ENCODE measurements at regions not wholly inside any gene's neighbourhood (a gene's known extent, or its start where the extent isn't known, plus 50 kb on each side); places are given as distances from the start of the nearest gene placed in this dataset.

GRCh38 chr4:159543831-159544230 lies 441.0 kb downstream of the RAPGEF2 start:
- Histone ChIP-seq H4K20me1 (ENCODE audit: control insufficient read depth, insufficient read depth) (no peaks in the 10 kb centered on the region), H3K4me2 (ENCODE audit: control insufficient read depth, insufficient read depth) (no peak overlapping the region), H3K79me2 (ENCODE audit: control insufficient read depth, insufficient read depth, low read length) (no peaks in the 10 kb centered on the region), H3K27ac (ENCODE audit: control insufficient read depth, insufficient read depth) (no peak overlapping the region), H3K4me3 (no peak overlapping the region), H3K27me3 (replicated peaks in 1 of 2; ENCODE audit: control insufficient read depth in 2 of 2, insufficient read depth in 2 of 2, low read length in 1 of 2) (no peaks in the 10 kb centered on the region), H2AFZ (ENCODE audit: control insufficient read depth, low read depth, low read length) (no peak overlapping the region), H3K9ac (ENCODE audit: control insufficient read depth, insufficient read depth, low read length) (no peak overlapping the region), H3K36me3 (ENCODE audit: control insufficient read depth in 2 of 2, insufficient read depth in 2 of 2, low read length in 1 of 2) (no peaks in the 10 kb centered on the region), H3K9me3 (replicated peaks; ENCODE audit: control insufficient read depth, insufficient read depth, low read length) (no peaks in the 10 kb centered on the region), H3K4me1 (ENCODE audit: control insufficient read depth, insufficient read depth, low read length) (no peaks in the 10 kb centered on the region)
- intact Hi-C loops (cut with micrococcal nuclease; ENCODE audit: unreplicated experiment) (no loop called here), in situ Hi-C loops (cut with MboI) (no loop called here)
- TF ChIP-seq ETV6 (conservative IDR thresholded peaks at IDR 0.05 in 1 of 2, IDR thresholded peaks at IDR 0.05 in 1 of 2; ENCODE audit: borderline replicate concordance in 1 of 2, low read depth in 1 of 2), result no peak
- TF ChIP-seq CTCF (IDR thresholded peaks at IDR 0.05 in 2 of 3, conservative IDR thresholded peaks at IDR 0.05 in 1 of 3; ENCODE audit: control insufficient read depth in 2 of 3, extremely low read depth in 1 of 3, insufficient read depth in 1 of 3, low read depth in 3 of 3, low read length in 3 of 3), result no peak
- no peak for TF ChIP-seq BCL11A (IDR thresholded peaks at IDR 0.05; ENCODE audit: low read depth, low read length)
- no peak for TF ChIP-seq ZNF217 (IDR thresholded peaks at IDR 0.05)
- no peak for TF ChIP-seq FOXK2 (IDR thresholded peaks at IDR 0.05)
- 30% methylated on average over 5 of the region's 5 CpGs for WGBS (ENCODE audit: insufficient coverage, insufficient replicate concordance, low lambda C conversion rate, missing lambda C conversion rate)
- no peak for DNase-seq (ENCODE audit: low read depth, low spot score)
- RAD21 ChIA-PET (ENCODE audit: unreplicated experiment), result no interaction called here
- FAIRE-seq, result no peak
- CTCF ChIA-PET, result interaction anchor here (0.7 to 1.2 kb wide), 2 partner anchors 134 to 1504 kb away, joined by 3 read pairs; no protein-coding TSS in a partner anchor
- SMC1A ChIA-PET (ENCODE audit: uncharacterized antibody, unreplicated experiment), result no interaction called here
- POLR2A ChIA-PET, result no interaction called here
- BruUV-seq (replicated peaks), result no TSS peak
- no peak for ATAC-seq

GRCh38 chr4:159545556-159545955 lies 442.7 kb downstream of the RAPGEF2 start:
- ChIA-PET SMC1A (ENCODE audit: uncharacterized antibody, unreplicated experiment) (no interaction called here), CTCF (no interaction called here), RAD21 (ENCODE audit: unreplicated experiment) (no interaction called here), POLR2A (no interaction called here)
- DNase-seq (ENCODE audit: low read depth, low spot score), result no peak
- no peak overlapping the region for H3K27ac ChIP-seq (ENCODE audit: control insufficient read depth, insufficient read depth)
- no peak overlapping the region for H3K4me2 ChIP-seq (ENCODE audit: control insufficient read depth, insufficient read depth)
- no peak overlapping the region for H3K4me3 ChIP-seq
- H3K9me3 ChIP-seq (replicated peaks; ENCODE audit: control insufficient read depth, insufficient read depth, low read length), result no peaks in the 10 kb centered on the region
- H3K79me2 ChIP-seq (ENCODE audit: control insufficient read depth, insufficient read depth, low read length), result no peaks in the 10 kb centered on the region
- WGBS (ENCODE audit: insufficient coverage, insufficient replicate concordance, low lambda C conversion rate, missing lambda C conversion rate), result 42% methylated on average over 2 of the region's 2 CpGs
- no peak overlapping the region for H2AFZ ChIP-seq (ENCODE audit: control insufficient read depth, low read depth, low read length)
- no peaks in the 10 kb centered on the region for H4K20me1 ChIP-seq (ENCODE audit: control insufficient read depth, insufficient read depth)
- peak; percentile 41 for ATAC-seq
- BruUV-seq (replicated peaks), result no TSS peak
- no peaks in the 10 kb centered on the region for H3K36me3 ChIP-seq (ENCODE audit: control insufficient read depth in 2 of 2, insufficient read depth in 2 of 2, low read length in 1 of 2)
- in situ Hi-C loops (cut with MboI) (no loop called here), intact Hi-C loops (cut with micrococcal nuclease; ENCODE audit: unreplicated experiment) (no loop called here)
- FAIRE-seq, result no peak
- no peaks in the 10 kb centered on the region for H3K4me1 ChIP-seq (ENCODE audit: control insufficient read depth, insufficient read depth, low read length)
- H3K27me3 ChIP-seq (replicated peaks in 1 of 2; ENCODE audit: control insufficient read depth in 2 of 2, insufficient read depth in 2 of 2, low read length in 1 of 2), result no peaks in the 10 kb centered on the region
- no peak overlapping the region for H3K9ac ChIP-seq (ENCODE audit: control insufficient read depth, insufficient read depth, low read length)
- TF ChIP-seq SPI1 (IDR thresholded peaks at IDR 0.05; ENCODE audit: borderline replicate concordance, insufficient read depth, low read depth, low read length) (no peak), PAX5 (IDR thresholded peaks at IDR 0.05; ENCODE audit: borderline replicate concordance, low read depth, low read length) (no peak), JUNB (IDR thresholded peaks at IDR 0.05) (no peak), FOXM1 (IDR thresholded peaks at IDR 0.05; ENCODE audit: low read depth, low read length) (no peak), BCLAF1 (IDR thresholded peaks at IDR 0.05) (no peak), CBX5 (IDR thresholded peaks at IDR 0.05; ENCODE audit: low read depth) (no peak), ELK1 (IDR thresholded peaks at IDR 0.05; ENCODE audit: low read depth, low read length) (no peak)
